Activated CD4-positive, alpha-beta T cell treated with anti-CD3 and anti-CD28 coated beads, Interleukin-2, amount 50 U/mL, for 48 hours (primary cell): ENCODE measurements at regions not wholly inside any gene's neighbourhood (a gene's known extent, or its start where the extent isn't known, plus 50 kb on each side); places are given as distances from the start of the nearest gene placed in this dataset.

Source experiments
- DNase-seq, 2 experiments: peaks; one replicate each; pipeline ENCODE4 v3.0.0-alpha.2; 2020

DNA sequence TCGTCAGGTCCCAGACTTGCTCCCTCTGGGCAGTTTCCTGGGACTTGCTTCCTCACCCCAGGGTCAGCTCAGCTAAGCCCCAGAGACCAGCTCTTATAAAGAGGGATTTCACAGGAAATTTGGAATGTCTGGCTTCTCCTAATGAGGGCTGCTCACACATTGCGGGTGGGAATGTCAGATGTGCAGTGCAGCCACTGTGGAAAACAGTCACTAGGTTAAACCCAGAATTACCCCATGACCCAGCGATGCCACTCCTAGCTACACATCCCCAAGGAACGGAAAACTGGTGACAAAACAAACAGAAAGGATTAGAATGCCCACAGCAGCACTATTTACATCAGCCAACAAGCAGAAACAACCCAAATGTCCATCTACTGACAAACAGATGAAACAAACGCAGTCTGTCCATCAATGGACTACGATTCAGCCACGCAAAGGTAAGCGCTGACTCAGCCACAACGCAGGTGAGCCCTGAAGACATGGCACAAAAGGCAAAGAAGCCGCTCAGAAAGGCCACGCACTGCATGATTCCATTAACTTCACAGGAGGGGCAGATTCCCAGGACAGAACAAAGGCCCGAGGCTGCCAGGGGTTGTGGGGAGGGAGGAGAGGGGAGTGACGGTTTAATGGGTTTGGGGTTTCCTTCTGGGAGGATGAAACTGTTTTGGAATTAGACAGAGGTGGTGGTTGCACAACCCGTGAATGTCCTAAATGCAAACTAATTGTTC is 63.0 kb downstream of the NCOR2 start:
- DNase-seq = no peak

DNA sequence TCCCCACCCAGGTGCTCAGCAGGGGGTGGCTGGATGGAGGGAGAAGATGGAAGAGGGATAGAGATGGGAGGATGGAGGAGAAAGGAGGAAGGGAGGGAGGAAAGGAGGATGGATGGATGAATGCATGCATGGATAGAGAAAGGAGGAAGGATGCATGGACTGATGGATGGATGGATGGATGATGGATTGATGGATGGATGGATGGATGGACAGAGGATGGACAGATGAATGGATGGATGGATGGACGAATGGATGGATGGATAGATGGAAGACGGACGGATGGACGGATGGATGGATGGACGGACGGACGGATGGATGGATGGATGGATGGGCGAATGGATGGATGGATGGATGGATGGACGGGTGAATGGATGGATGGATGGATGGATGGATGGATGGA is 64.1 kb downstream of the NCOR2 start:
- DNase-seq = no peak

DNA sequence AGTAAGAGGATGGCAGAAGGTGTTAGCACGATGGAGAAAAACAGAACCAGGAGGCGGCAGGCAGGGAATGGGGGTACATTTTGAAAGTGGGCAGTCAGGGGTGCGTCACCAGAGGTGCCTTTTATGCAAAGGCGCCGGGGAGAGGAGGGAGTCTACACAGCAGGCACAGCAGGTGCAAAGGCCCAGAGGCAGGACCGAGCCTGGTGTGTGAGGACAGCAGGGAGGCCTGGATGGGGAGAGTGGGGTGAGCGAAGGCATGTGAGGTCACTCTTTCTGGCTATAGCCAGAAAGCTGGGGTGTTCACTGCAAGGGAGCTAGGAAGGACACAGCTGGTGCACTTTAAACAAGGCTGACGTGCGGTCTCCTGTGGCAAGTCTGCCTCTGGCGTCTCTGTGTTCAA is 65.0 kb downstream of the NCOR2 start:
- DNase-seq = no peak

DNA sequence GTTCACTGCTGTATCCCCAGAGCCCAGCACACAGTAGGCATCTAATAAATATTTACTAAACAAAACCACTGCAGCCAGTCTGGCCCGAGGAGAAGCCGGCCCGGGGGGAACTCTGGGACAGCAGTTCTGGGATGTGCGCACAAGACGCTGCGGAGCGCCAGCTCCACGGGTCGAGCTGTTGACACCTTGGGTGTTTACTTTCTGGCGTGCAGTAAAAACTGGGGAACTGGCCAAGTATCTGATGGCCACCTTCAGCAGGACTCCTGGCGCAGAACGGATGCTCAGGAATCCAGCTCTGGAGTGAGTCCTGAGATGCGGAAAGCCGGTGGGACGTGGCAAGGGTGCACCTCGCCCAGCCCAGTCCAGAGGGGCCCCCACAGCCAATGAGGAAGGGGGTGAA is 65.6 kb downstream of the NCOR2 start:
- DNase-seq = no peak

DNA sequence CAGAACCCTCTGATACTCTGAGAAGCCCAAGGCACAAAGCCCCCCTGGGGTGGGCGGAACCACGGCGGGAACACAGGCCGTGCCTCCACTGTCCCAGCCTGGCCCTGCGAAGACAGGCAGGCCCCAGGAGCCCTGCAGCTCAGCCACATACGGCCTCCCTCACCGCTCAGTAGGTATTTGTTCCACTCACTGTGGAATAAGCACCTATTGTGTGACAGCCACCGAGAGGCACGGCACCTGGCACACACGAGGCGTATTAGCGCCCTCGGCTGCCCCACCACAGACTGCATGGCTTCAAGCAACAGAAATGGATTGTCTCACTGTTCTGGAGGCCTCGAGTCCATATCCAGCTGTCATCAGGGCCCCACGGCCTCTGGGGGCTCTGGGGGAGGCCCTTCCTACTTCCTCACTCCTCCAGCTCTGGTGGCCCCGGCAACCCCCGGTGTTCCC is 66.3 kb downstream of the NCOR2 start:
- DNase-seq = no peak

DNA sequence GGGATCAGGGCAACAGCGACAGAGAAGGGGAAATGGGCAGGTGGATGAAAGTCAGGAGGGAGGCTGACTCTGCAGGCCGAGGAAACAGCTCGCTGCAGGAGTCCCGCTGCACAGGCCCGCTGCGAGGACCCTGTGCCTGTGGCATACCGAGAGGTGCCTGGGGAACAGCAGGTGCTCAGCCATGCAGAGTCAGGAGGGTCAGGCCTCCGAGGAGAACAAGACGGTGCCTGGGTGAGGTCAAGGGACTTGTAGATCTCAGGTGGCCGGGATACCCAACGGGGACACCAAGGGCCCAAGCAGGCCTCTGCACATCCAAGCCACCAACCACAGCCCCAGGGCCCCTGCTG is 67.5 kb downstream of the NCOR2 start:
- DNase-seq = no peak

DNA sequence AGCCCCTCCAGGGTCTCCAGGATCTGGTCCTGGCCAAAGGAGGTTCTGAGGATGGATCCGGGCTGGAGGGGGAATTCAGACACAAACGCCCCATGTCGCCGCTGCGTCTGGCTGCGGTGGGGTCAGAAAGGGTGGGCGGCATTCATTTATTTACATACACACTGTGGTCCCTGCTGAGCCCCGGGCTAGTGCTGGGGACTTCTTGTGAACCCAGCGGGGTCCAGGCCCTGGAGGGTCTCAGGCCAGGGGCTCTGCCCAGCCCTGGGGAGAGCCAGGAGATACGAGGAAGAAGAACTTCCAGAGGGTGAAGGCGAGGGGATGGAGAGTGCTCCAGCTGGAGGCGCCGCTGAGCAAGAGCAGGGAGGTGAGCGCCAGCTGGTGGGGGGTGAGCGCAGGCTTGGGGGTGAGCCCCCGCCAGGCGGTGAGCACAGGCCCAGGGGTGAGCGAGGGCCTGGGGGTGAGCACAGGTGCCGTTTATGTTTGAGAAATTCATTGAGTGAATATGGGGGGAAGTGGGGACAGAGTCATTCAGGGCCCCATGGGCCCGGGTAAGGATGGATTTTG is 68.1 kb downstream of the NCOR2 start:
- no peak for DNase-seq

DNA sequence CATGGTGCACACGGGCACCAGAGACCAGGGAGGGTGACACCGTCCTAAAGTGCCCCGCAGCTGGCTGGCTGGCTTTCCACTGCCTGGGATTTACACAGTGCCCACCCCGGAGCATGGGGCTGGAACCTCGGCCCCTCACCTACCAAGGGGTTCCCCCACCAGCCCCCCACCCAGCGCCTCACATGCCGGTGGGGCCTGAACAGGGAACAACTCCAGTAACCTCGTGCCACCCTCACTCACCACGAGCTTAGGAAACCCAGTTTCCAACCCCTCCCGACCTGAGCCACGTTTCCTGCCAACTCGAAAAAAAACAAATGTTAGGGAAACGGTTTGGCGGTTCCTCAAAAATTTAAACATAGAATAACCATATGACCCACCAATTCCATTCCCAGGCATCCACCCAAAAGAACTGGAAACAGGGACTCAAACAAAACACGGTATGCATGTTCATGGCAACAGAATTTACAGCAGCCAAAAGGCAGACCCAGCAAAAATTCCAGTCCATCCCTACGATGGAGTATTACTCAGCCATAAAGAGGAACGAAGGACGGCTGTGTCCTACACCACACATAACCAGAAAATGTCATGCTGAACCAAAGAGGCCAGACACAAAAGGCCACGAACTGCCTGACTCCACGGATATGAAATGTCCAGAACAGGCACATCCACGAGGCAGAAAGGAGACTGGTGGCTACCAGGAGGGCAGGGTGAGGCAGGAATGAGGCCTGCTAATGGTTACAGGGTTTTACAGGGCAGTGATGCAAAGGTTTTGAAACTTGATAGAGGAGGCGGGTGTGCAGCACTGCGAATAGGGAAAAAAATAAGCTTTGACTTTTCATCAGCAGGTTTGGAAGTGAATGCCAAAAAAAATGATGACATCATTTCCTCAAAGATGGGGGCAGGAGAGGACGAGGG is 68.9 kb downstream of the NCOR2 start:
- no peak for DNase-seq

DNA sequence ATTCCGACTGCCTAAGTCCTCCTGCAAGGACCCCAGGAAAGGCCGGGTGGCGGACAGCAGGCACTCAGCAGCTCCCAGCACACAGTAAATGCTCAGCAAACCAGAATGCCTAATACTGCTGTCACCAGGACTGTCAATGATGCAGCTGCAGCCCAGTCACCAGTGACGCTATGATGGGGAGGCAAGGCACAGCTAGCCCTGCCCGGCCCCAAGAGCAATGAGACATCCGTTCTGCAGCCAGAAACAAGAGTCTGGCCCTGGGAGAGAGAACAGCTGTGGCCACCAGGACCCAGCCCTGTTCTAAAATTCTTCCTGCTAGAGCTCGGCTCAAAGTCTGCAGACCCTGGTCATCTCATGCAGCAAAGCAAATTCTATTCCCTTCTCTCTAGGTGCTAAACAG is 69.8 kb downstream of the NCOR2 start:
- DNase-seq = no peak

DNA sequence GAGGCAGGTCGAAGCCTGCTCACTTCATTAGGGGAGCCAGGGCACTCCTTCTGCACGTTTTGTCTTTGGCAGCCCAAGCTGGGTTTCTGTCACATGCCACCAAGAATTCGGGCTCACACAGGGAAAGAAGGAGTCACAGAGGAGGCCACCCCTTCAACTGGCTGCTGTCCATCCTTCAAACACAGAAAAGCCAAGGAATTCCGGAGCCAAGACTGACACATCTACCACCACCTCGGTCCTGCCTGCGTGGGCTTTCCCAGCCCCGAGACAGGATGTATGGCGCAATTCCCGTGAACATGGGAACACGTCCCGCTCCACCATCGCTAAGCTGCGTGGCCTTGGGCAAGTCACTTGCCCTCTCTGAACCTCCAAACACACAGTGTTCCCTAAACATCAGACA is 70.4 kb downstream of the NCOR2 start:
- no peak for DNase-seq

DNA sequence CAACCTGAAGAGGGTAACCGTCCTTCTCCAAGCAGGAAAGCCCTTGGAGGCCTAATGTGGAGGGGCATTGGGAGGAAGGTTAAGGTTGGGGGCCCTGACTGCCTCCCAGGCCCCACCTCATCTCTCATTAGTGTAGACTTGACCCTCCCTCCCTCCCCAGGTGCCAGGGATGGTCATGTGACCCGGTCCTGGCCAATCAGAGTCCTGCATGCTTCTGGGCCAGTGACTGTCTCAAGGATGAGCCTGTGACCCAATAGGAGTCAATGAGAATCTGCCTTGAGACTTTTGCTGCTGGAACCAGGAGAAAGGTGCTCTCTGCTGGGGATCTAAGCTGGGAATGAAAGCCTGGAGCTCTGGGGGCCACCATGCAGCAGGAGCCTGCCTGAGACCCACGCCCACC is 70.8 kb downstream of the NCOR2 start:
- peak; percentile 32 to 33 for DNase-seq

DNA sequence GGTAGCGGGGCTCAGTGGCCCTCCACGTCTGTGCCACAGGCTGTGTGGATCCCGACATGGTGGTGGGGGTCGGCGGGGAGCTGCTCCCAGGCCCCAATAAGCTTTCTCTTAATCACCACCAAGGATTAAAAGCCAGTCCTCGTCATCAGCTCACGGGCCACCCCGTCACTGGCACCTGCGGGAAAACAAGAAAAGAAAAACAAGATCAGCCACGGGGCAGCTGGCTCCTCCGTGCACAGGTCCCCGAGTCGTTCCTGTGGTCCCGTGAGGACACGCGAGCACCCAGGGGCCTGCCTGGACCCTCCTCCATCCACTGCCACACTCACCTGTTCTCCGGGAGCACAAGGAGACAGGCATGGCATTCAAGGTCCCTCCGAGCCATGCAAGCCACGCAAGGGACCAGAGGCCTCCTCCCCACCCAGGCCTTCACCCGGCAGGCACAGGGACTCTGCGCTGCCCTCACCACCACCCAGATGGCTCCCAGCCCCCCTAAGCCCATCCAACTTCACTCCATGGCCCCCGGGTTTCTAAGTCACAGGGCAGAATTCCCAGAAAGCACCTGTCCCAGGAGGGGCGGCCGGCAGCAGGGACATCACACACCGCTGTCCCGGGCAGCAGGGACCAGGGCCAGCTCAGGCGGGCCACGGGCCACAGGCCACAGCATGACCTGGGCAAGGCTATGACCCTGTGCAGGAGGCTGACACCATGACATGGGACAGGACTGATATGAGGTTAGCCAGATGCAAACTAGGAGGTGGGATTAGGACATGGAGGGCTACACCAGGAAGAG is 72.0 kb downstream of the NCOR2 start:
- DNase-seq = no peak

DNA sequence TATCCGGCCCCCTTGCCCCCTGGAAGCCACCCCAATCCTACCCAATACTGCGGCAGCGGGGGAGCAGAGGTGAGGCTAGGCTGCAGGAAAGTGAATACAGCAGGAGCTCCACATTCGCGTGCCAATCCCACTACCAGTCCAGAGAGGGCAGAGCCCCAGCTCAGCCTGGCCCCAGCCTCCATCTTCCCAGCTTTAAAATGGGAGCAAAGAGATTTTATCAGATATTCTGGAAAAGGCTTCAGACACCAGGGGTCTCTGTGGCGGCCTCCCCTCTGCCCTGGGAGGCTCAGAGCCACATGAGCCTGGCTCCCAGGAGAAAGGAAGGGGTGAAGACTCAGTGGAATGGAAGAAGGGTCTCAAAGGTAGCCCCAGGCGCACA is 72.7 kb downstream of the NCOR2 start:
- DNase-seq = no peak

DNA sequence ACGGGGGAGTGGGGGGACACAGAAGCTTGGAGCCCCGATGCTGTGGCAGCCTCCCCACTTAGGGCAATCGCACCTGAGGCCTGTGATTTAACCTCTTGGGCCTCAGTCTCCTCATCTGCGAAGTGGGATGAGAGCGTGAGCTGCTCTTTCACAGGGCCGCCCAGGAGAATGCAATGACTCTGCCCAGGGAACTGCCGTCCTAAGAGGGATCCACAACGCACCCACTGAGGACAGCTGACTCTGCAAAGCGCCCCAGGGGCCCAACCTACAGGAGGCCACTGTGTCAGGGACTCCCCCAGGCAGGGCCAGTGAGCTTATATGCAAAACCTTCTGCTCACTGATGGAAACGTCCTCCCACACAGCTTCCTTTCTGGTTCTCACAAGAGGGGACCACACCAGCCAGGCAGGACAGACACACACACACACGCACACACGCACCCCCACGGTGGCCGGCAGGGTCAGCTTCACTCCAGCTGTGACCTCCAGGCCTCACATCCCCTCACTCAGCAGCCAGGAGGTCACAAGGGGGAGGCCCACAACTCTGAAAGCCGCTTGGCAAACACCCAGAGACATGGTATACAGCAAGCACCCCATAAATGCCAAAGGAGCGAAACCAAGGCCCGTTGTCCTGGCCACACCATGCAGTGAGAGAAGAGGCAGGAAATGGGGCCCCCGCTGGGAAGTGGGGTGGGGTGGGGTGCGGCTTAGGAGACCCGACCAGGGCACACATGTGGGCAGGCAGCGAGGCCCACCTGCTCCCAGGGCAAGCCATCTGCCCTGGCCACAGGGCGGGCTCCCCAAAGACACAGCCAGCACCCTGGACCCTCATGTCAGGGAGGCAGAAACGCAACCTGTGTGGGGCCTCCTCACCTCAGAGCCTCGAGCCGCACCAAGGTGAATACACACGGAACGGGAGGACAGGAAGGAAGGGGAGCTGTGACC is 73.3 kb downstream of the NCOR2 start:
- peak; percentile 71 to 80 for DNase-seq

DNA sequence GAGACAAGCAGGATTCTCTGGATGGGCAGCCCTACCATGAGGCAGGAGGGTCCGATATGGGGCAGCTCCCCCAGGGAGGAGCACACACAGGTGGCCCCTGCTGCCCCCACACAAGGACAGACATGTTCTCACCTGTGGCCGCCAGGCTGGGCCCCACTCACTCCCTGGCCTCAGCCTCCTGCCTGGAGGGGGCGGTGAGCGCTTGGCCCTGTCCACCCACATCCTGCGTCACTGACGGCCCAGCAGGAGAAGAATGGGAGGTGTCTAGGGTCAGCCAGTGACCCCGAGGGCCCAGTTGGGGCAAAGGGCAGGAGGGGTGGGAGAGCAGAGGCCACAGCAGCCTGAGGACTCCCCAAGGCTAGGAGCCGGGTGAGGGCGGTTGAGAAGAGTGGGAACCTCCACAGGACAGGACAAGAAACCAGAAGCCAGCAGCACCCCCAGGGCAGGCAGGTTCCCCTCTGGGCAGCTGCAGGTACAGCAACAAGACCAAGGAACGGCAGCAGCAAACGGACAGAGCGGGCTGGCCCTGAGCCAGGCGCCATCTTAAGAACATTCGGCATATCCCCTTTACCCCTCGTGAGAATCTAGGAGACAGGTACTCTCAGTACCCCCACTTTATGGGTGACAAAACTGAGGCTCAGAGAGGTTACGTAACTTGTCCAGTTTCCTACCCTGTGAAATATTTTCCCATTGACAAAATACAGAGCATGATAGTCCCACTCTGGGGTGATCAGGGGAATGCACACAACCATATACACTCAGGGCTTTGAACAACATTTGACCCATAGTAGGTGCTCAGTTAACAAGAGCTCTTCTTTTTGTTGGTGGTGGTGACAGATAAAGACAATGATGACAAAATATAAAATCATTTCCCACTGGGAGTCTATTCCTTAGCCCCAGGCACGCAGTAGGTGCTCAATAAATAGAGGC is 74.3 kb downstream of the NCOR2 start:
- DNase-seq = no peak

DNA sequence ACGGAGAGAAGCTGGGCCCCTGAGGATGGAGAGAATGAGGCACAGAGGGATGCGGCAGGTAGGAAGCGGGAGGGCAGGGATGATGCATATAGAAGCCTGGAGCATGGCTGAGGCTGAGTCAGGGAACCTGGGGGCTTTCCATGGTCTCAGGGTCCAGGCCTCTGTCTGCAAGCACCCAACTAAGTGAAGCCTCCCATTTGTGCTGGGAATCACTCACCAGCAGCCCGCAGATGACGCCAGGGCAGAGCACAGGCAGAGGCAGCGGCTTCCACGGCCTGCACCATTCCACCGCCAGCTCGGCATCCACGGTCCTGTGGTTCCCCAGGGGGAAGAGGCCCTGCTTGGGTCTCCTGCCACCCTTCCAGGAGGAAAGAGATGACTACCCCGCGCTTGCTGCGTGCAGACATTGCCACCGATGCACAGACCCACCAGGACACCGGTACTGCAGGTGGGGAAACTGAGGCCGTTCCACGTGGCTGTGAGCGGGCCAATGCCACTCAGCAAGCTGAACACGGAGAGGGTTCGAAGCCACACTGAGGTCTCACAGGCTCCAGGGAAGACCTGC is 75.5 kb downstream of the NCOR2 start:
- DNase-seq = no peak

DNA sequence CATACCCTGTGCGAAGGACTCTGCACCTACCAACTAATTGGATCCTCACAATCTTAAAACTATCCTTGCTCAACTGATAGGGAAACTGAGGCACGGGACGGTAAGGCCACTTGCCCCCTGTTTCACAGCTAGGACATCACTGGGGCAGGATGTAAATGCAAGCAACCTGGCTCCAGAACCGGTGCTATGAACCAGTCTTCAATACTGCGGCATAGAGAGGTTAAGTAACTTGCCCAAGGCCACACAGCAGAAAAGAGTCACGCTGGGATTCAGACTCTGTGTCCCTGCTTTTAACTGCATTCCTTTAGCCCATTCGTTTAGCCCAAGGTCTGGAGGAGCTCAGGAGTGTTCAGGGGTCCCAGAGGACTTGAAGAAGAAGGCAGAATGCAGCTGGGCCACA is 76.1 kb downstream of the NCOR2 start:
- DNase-seq = no peak

DNA sequence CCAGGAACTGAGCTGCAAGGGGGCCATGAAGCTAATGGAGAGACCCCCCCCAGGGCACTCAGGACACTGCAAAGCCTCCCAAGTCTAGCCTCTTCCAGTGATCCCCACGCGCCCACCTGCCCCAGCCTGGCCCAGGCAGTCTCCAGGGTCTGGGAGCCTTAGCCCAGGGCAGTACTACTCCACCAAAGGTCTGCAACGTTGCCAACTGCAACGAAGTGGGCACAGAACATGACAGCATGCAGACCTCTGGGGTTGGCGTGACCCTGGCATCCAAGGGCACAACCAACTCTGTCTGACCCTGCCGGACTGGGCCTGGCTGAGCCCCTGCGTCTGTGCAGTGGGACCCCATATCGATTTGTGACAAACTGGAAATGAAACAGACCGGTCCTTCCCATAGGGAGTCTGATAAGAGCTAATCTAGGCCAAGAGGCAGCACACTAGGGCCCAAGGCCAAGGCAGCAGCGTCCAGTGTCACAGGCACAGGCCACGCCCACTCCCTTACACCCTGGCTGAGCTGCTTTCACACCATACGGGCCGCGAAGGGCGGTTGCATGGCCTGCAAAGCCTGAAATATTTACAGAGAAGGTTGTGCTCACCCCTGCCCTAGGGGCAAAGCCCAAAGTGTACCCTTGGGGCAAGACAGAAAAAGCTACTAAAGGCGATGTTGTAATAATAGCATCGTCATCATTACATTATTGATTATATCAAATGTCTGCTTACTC is 76.7 kb downstream of the NCOR2 start:
- no peak for DNase-seq

DNA sequence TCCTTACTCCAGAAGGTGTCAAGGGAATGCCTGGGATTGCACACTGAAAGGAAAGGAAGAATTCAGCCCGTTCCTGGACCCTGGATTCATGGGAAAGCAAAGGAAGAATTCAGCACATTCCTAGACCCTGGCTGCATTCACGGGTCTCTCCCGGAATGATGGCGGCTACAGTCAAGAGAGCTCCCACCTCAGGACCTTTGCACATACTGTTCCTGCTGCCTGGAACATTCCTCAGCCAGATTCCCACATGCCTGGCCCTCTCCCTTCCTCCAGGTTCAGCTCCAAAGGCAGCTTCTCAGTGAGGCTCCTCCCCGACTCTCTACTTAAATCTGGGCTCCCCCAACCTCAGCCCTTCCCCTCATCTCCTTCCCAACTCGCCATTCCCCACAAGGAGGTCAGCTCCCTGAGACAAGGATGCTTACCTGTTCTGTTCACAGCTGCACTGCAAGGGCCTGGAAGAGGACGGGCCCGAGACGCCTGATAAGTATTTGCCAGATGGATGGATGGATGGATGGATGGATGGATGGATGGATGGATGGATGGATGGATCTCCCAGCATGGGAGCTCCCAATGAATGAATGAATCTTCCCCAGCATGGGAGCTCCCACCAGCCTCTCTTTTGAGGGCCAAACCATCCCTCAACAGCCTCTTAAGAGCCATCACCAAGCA is 77.4 kb downstream of the NCOR2 start:
- no peak for DNase-seq
